GM18873 (cell line): ENCODE measurements at regions not wholly inside any gene's neighbourhood (a gene's known extent, or its start where the extent isn't known, plus 50 kb on each side); places are given as distances from the start of the nearest gene placed in this dataset.

Experiments used
- ATAC-seq: cut with Tn5 transposase; IDR thresholded peaks from one replicate; pipeline ENCODE4 v1.9.1; 2021; ENCODE audit warnings: mild to moderate bottlenecking, moderate library complexity, moderate number of reproducible peaks; ENCODE audit not compliant: unreplicated experiment, low FRiP score

DNA sequence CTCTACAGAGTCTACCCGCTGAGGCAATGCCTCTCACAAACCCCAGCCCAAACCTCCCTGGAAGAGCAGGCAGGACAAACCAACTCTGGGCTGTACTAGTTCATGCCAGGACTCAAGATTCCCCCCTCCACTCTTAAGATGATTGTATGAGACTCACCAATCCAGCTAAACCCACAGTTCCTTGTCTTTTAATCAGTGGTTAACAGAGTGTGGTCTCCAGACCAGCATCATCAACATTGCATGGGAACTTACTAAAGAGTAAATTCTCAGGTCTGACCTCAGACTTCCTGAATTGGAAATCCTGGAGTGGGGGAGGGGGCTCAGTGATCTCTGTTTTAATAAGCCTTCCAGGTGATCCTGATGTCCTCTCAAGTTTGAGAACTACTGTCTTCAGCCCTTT, 240.9 kb downstream of the GAS1 start:
- no peak for ATAC-seq

DNA sequence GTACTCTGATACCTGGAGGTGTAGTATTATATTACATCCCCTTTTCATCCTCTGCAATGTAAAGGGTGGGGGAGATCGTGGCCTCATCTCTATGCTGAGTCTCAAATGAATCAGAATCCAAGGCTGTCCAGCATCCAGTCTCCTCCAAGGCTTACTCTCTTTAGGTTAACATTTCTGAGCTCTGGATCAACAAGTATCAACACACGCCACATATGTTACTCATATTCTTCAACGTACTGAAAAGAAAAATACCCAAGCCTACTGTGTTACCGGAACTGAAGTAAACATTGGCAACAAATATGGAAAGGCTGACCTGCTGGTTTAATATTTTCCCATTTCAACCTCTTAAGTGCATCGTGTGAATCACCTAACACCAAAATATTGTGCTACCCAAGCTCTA, 241.8 kb downstream of the GAS1 start:
- ATAC-seq: no peak

DNA sequence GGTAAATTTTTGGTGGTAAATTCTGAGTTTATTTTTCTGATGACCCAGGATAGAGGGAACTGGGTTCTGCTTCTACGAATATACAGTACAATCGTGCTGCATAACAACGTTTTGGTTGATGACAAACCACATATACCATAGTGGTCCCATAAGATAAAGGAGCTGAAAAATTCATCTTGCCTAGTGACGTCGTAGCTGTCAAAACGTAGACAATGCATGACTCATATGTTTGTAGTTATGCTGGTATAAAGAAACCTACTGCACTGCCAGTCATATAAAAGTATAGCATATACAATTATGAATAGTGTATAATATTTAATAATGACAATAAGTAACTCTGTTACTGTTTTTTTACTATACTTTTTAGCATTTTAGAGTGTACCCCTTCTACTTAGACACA, 244.0 kb downstream of the GAS1 start:
- ATAC-seq: no peak

DNA sequence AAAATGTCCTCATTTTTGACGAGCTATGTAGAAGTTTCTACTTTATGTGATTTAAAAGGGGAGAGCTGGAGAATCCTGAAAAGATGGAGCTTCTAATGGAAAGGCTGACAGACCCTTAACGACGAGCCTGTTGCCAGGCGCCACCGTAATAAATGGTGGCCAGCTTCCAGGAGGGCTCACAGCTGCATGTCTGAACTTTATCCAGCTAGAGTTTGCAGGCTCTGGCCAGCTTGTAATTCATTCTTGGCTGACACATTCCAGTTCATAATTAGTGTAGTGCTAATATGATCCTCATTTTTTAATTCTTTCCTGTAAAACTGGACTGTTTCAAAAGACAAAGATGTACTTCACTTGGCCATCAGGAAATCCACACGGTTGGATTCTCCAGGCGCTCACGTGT, 246.7 kb downstream of the GAS1 start:
- ATAC-seq: no peak

DNA sequence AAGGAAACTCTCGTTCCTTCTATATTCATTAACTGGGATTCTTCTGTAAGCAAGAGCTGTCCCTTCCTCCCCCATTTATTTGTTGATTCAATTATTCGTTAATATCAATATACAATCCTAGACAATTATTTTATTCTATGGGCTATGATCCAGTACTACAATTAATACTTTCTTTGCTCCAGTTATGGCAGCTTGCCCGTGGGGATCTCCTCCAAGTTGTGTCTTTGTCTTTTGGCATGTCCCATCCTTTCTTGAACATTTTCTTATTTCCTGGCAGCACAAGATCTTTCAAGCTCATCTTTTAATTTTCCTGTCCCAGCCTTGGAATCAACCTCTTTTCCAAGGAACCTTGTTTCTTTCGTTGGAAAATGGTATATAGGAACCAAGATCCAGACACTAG, 249.3 kb downstream of the GAS1 start:
- no peak for ATAC-seq

DNA sequence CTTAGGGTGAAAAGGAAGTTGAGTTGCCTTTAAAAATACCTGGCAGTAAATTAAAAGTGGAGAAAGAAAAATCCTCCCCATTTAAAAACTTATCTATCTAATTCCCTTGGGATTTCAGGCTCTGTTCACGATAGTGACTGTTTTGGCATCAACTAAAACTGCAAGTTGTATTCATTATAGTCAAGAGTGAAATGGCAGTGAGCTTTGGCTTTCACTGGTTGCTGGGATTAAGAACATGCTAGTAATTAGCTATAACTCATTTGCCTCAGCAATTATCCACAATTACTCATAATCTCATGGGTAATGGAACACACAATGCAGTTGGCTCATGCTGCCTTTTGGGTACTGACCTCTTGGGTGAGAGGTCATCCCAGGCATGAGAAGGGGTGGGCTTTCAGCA, 250.1 kb downstream of the GAS1 start:
- ATAC-seq: no peak

DNA sequence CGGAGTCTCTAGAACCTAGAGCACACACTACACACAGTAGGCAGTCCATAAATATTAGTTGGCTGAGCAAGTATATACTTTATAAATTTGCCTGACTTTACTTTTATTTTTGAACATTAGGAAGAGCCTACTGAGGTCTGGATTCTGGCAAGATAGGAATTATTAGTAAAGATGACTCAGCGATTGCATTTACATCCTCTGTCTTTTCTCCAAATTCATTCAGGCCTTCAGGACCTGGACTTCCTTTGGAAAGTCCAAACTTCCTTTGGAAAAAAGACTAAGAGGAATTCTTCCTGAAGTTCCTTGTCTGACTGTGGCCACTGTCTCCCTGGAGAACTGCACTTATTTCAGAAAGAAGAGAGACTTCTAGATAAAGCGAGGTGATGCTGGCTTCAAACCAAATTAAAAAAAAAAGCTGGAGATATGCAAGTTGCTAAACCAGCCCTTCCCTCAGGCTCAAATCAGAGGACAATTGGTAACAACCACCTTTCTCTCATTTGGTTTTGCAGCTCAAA, 251.3 kb downstream of the GAS1 start:
- ATAC-seq: no peak

DNA sequence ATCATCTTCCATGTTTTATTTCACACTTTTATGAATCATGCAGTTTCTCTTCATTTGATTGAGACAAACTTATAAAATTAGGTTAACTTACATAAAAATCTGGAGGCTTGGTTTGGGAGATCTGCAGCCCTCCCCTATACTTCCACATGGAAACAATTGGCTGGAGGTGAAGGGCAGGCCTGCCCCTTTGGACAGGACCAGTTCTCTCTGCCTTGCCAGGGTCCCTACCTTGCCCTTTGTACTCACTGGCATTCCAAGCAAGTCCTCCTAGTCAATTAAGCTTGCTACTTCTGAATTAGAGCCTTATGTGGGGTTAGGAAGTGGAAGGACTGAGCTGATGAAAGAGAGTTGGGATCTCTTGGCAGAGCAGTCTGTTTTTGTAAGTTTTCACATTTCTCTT, 257.3 kb downstream of the GAS1 start:
- ATAC-seq: no peak

DNA sequence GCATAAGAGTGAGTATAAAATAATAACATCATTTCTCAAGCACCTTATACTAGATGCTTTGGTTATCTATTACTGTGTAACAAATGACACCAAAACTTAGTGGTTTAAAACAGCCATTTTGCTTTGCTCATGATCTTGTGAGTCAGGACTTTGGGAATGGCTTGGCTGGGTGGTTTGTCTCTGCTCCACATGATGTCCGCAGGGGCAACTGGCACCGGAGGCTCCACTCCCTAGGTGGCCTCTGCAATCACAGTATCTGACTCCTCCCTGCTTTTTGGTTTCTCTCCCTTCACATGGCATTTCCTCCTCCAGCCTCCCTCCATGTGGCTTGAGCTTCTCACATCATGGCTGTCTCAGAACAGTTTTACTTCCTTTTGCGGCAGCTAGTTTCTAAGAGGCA, 259.5 kb downstream of the GAS1 start:
- ATAC-seq: no peak

DNA sequence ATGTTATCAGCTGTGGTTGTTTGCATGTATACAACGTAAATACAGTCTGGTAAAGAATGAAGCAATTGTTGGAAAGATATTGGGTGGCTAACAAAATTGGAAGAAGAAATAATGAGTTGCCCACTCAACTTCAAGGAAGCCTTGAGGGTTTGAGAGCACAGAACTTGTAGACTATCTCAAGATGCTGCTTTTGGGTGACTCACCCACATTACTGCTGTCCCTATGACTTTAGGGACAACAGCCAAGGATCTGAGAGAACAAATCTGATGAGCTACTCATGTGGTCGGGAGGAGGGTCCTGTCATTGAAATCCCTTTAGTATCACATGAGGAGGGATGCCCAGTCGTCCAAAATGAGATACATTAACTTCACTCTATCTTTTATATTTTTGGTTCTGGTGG, 261.8 kb downstream of the GAS1 start:
- no peak for ATAC-seq

DNA sequence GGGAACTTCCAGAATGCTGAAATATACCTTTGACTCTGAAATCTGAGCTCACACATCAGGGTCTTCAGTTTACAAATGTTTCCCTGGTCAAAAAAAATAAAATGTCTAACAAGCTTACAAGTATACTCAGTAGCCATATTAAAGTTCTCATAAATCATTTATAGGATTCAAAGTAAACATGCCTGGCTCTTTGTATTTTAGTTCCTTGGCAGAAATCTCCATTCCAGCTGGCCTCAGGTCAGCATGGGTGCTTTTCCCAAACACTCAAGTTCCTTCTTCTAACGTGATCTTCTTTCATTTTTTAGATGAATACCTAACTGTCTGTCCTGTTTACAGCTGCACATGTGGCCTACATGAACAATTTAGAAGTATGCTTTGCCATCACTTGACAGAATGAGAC, 263.2 kb downstream of the GAS1 start:
- ATAC-seq: no peak

DNA sequence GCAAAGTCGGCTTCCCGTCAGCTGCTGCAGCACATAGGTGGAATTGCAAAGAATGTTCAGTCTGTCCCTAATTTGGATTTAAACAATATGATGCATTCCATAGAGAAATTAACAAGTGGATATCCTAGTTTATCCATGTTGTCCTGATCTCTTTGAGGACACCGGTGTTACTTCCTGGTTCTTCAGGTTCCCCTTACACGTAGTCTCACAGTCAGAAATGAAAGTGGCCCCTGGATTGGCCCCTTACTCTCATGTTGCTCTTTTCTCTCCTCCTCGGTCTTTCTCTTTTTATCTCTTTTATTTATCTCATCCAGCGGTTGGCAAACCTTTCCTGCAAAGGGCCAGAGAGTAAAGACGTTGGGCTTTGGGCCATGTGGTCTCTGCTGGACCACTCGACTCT, 265.1 kb downstream of the GAS1 start:
- no peak for ATAC-seq

DNA sequence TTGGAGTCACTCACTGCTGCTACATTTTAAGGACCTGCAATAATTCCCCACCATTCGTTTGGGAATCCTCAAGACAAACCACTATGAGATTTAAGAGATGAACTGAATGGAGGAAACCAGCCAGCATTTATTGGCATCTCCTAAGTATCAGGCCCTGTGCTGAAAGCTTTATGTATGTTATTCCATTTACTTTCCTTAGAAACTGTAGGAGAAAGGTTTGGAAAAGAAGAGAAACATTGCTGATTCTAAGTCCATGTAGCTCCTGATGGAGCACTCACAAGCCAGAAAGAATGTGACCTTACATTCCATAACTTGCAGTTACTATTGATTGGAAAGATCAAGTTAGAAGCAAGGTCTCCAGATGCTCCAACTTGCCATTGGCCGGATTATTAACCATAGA, 267.4 kb downstream of the GAS1 start:
- ATAC-seq: no peak

DNA sequence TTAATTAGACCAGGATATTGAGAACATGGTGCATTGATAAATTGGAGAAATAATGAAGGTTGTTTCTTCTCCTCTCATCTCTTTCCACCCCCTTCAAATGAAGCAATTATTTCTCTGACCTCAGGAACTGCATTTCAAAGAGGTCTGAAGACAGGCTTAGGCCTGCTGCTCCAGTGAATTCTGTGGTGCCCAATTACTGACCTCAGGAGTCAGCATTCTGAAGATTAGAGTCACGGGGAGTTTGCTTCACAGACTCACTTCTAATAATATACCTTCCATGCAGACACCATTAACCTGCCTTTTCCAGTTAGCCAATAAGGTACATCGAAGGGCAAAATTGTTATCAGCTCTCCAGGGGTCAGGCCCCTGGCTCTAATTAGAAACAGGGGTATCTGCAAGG, 270.9 kb downstream of the GAS1 start:
- no peak for ATAC-seq

DNA sequence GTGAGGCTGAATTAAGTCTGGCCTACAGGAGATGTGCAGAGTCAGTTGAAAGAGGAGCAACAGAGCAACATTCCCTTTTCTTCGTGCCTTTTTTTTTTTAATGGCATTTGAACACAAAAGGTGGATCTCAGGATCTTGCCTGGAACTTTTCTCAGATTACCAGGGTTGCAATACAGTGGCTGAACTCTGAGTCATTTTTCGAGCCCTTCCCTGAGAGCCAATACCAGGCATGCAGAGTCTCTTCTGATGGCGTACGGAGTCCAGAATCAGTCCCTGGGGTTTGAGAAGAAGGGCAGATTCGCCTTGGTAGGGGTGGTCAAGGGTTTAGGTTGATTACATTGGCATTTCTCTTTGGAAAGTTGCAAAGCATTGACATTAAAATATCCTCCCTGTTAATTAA, 271.5 kb downstream of the GAS1 start:
- no peak for ATAC-seq

DNA sequence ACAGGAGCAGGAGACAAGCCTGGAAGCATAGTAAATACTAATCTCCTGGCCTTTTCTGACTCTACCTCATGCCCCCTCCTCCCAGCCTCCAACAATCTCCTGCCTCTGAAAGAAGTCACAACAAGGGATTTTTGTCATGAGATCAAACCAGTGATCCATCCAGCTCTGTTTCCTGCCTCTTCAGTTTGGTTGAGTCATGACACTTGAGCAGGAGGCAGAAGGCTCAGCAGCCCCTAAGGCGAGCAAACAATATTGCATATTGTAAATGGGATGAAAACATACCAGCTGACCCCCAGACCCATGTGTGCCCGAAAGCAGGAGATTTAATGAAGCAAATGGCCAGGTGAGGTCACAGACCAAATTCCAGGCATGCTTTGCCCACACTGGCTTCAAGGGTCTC, 272.8 kb downstream of the GAS1 start:
- no peak for ATAC-seq

DNA sequence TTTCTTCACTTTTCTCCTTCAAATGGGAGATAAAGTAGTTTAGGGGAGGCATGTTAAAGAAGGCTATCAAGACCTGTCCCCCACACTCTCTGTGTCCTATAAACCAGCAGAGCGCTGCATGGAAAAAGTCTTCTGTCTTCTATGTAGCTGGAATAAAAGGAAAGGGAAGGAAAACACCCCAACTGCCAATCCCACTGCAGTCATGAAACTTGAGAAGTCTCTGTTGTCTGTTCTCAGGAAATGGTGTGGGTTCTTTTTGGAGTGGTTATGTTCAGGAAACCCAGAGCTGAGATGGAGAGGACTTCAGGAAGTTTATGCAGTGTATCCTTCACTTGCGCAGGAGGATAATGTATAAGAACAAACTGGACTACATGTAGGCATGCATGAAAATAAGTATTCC, 274.3 kb downstream of the GAS1 start:
- no peak for ATAC-seq

DNA sequence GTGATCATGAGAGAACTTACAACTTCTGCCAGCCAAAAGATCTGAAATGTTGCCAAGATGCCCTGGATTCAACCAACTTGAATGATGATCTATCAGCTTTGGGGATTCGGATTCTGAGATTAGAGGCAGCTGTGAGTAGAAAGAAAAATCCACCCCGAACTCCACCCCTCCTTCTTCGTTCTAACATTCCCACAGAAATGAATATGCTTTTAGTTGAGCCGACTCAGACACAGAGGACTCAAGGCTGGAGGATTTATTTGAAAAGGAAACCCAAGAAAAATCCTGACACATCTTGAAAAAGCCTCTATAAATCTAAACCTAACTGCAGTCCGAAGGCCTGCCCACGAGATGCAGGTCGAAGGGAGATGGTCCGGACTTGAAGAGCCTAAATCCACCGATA, 275.0 kb downstream of the GAS1 start:
- ATAC-seq: no peak

DNA sequence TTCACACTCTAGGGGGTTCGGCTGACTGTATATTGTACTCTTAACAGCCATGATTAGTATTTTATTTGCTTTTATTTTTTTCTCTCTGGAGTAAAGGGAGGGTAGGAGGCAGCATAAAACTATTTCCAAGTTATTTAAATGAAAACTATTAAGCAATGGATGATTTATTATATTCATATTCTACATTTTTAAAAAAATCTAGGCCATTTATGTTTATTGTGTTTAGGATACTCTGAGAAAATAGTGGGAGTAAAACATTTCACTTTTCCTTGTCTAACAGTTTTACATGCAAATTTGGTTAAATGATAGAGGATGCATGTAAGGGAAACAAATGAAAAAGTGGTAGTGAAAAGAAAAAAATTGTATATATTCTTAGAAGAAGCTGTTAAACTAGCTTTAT, 276.3 kb downstream of the GAS1 start:
- ATAC-seq: no peak

DNA sequence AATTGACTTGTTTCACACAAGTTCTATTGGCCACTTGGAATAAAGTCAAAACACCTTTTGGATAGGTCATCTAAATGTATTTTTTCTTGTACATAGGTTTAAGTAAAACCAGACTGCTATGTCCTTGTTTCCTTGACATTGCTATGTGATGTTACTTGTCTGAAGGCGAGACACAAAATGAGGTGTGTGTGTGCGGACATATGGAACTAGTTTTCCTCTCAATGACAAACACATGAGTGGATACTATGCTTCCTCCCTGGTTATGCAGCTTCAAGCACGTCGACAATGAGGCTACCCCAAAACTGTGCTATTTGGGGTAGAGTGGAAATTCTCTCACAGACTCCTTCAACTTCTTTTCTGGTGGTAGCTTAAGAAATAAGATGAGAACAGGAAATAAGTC, 276.8 kb downstream of the GAS1 start:
- ATAC-seq: no peak

DNA sequence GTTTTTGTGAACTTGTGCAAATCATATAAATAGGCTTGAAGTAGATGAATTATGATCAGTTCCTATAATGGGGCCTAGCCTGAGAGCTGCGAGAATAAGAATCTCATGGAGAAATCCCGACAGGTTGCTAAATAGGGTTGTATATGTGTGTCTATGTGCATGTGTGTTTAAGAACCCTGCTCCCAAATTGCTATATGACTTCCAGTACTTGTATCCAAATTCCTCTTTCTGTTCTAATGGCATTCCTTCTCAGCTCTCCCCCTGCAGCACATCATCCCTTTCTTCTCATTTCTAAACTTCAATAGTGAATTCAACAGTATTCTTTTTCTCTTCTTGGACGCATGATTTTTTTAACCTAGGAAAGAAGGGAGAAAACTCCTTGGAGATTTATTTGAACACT, 277.2 kb downstream of the GAS1 start:
- no peak for ATAC-seq

DNA sequence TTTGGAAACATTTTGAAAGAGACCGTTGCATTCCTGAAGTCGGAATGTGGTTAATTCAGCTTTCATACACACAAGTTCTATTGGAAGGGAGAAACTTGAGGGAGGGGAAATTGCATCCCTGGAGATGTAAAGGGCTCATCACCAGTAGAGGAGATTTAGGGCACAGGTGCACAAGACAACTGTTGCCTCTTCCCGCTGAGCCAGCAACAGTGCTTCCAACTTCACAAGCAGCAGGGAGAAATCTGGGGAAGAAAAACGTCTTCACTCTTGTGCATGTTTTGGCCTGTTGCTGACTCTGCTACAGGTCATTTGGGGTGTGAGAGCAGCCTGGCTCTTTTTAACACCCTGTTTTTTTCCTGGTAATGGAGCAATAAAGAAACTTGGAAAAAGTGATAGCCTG, 277.9 kb downstream of the GAS1 start:
- ATAC-seq: no peak

DNA sequence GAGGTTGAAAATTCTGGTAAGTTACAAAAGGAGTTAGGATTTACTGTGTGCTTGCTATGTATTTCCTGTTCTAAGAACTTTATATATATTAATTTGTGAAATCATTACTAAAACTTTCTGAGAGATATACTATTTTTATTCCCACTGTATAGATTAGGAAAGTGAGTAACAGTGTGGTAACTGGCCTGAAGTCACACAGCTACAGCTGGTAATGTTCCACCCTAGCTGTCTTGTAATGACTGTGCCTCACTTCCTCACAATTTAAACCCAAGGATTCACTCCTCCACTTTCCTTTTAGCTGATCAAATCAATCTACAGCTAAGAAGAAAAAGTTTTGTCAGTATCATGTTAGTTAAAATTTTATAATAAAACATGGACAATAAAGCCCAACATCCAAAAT, 278.8 kb downstream of the GAS1 start:
- no peak for ATAC-seq

DNA sequence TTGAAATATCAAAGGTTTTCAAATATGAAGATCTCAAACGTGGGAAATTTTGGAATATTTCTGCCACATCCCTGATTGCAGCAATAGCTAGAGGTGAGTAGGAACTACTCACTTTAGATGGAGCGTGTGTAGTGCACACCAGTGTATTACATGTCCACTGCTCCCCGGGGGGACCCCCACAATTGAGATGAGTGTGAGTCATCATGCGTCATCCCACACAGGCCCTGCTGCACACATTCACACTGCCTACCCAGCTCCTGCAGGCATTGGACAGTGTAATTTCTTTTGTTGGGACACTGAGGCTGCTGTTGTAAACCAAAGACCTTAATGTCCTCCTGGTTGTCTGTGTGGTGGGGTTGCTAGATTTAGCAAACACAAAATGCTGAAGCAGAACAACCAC, 280.0 kb downstream of the GAS1 start:
- ATAC-seq: no peak
